Skeletal muscle satellite cell (primary cell): ENCODE measurements at regions not wholly inside any gene's neighbourhood (a gene's known extent, or its start where the extent isn't known, plus 50 kb on each side); places are given as distances from the start of the nearest gene placed in this dataset.

Experiments
- H3K27me3 ChIP-seq: 2 replicates; pipeline ENCODE4 v1.7.0; 2013; ENCODE audit warnings: low read length; ENCODE audit not compliant: control insufficient read depth, insufficient read depth
- H3K36me3 ChIP-seq: 2 replicates; pipeline ENCODE4 v1.7.0; 2013; ENCODE audit warnings: mild to moderate bottlenecking, control low read depth, low read length; ENCODE audit not compliant: insufficient read depth
- H3K4me1 ChIP-seq: 2 replicates; pipeline ENCODE4 v1.7.0; 2013; ENCODE audit warnings: low read length; ENCODE audit not compliant: control insufficient read depth, insufficient read depth
- H3K4me2 ChIP-seq: 2 replicates; pipeline ENCODE4 v1.7.0; 2013; ENCODE audit warnings: mild to moderate bottlenecking, low read length
- H3K4me3 ChIP-seq: 2 replicates; pipeline ENCODE4 v1.7.0; 2013; ENCODE audit warnings: low read length
- H3K9ac ChIP-seq: 2 replicates; pipeline ENCODE4 v1.7.0; 2013; ENCODE audit warnings: mild to moderate bottlenecking, low read depth, low read length, moderate library complexity
- H3K9me3 ChIP-seq: replicated peaks from 2 replicates; pipeline ENCODE4 v1.7.0; 2013; ENCODE audit warnings: mild to moderate bottlenecking, control low read depth, low read length

- Histone ChIP-seq H3K4me1 (no peaks in the 10 kb centered on the region), H3K27me3 (no peaks in the 10 kb centered on the region), H3K4me2 (no peak overlapping the region), H3K36me3 (no peaks in the 10 kb centered on the region), H3K4me3 (no peak overlapping the region), H3K9me3 (no peaks in the 10 kb centered on the region), H3K9ac (no peak overlapping the region)
These were observed 1141.1 kb upstream of the ACO1 start for GRCh38 chr9:31243386-31243785.

GRCh38 chr9:31248156-31248555, 1136.3 kb upstream of the ACO1 start:
- no peak overlapping the region for H3K4me3 ChIP-seq
- no peaks in the 10 kb centered on the region for H3K27me3 ChIP-seq

GRCh38 chr9:31251386-31251785, 1133.1 kb upstream of the ACO1 start:
- Histone ChIP-seq H3K4me1 (no peaks in the 10 kb centered on the region), H3K9ac (no peak overlapping the region), H3K27me3 (no peaks in the 10 kb centered on the region), H3K4me2 (no peak overlapping the region), H3K9me3 (peaks cover 4% of the 10 kb centered on the region), H3K4me3 (no peak overlapping the region), H3K36me3 (no peaks in the 10 kb centered on the region)

More at GRCh38 chr9:31248156-31248555, 1136.3 kb upstream of the ACO1 start:
- H3K4me1 ChIP-seq: no peaks in the 10 kb centered on the region
- H3K9me3 ChIP-seq: no peaks in the 10 kb centered on the region
- no peak overlapping the region for H3K9ac ChIP-seq
- H3K36me3 ChIP-seq: no peaks in the 10 kb centered on the region
- H3K4me2 ChIP-seq: no peak overlapping the region

- Histone ChIP-seq H3K4me2 (no peak overlapping the region), H3K27me3 (no peaks in the 10 kb centered on the region), H3K4me3 (no peak overlapping the region), H3K9ac (no peak overlapping the region), H3K4me1 (no peaks in the 10 kb centered on the region), H3K36me3 (no peaks in the 10 kb centered on the region), H3K9me3 (peaks cover 4% of the 10 kb centered on the region)
These were observed 1130.4 kb upstream of the ACO1 start for GRCh38 chr9:31253800-31254762.

- Histone ChIP-seq H3K36me3 (no peaks in the 10 kb centered on the region), H3K27me3 (no peaks in the 10 kb centered on the region), H3K9me3 (peaks cover 4% of the 10 kb centered on the region), H3K9ac (no peak overlapping the region), H3K4me2 (no peak overlapping the region), H3K4me3 (no peak overlapping the region), H3K4me1 (no peaks in the 10 kb centered on the region)
These were observed 1129.2 kb upstream of the ACO1 start for GRCh38 chr9:31255211-31255610.

GRCh38 chr9:31259824-31260223, 1124.6 kb upstream of the ACO1 start:
- no peaks in the 10 kb centered on the region for H3K36me3 ChIP-seq
- H3K4me3 ChIP-seq: no peak overlapping the region
- H3K27me3 ChIP-seq: no peaks in the 10 kb centered on the region
- no peak overlapping the region for H3K4me2 ChIP-seq
- no peak overlapping the region for H3K9ac ChIP-seq
- H3K4me1 ChIP-seq: no peaks in the 10 kb centered on the region
- no peaks in the 10 kb centered on the region for H3K9me3 ChIP-seq

GRCh38 chr9:31272456-31273295, 1111.8 kb upstream of the ACO1 start:
- Histone ChIP-seq H3K4me3 (no peak overlapping the region), H3K4me2 (no peak overlapping the region), H3K27me3 (no peaks in the 10 kb centered on the region), H3K4me1 (no peaks in the 10 kb centered on the region), H3K36me3 (no peaks in the 10 kb centered on the region), H3K9ac (no peak overlapping the region), H3K9me3 (no peaks in the 10 kb centered on the region)

GRCh38 chr9:31275419-31275818, 1109.0 kb upstream of the ACO1 start:
- no peak overlapping the region for H3K9ac ChIP-seq
- no peak overlapping the region for H3K4me2 ChIP-seq
- no peaks in the 10 kb centered on the region for H3K4me1 ChIP-seq
- H3K36me3 ChIP-seq: no peaks in the 10 kb centered on the region
- H3K27me3 ChIP-seq: no peaks in the 10 kb centered on the region
- no peaks in the 10 kb centered on the region for H3K9me3 ChIP-seq
- H3K4me3 ChIP-seq: no peak overlapping the region

- Histone ChIP-seq H3K4me3 (no peak overlapping the region), H3K4me2 (no peak overlapping the region), H3K9me3 (no peaks in the 10 kb centered on the region), H3K27me3 (no peaks in the 10 kb centered on the region), H3K9ac (no peak overlapping the region), H3K36me3 (no peaks in the 10 kb centered on the region), H3K4me1 (no peaks in the 10 kb centered on the region)
These were observed 1093.7 kb upstream of the ACO1 start for GRCh38 chr9:31290731-31291130.

- H3K36me3 ChIP-seq: no peaks in the 10 kb centered on the region
- H3K27me3 ChIP-seq: no peaks in the 10 kb centered on the region
- H3K9ac ChIP-seq: no peak overlapping the region
- no peaks in the 10 kb centered on the region for H3K4me1 ChIP-seq
- H3K9me3 ChIP-seq: no peaks in the 10 kb centered on the region
- no peak overlapping the region for H3K4me3 ChIP-seq
- H3K4me2 ChIP-seq: no peak overlapping the region
These were observed 1081.6 kb upstream of the ACO1 start for GRCh38 chr9:31302620-31303418.

GRCh38 chr9:31304576-31304975, 1079.9 kb upstream of the ACO1 start:
- no peak overlapping the region for H3K9ac ChIP-seq
- H3K27me3 ChIP-seq: no peaks in the 10 kb centered on the region
- H3K4me1 ChIP-seq: no peaks in the 10 kb centered on the region
- H3K36me3 ChIP-seq: no peaks in the 10 kb centered on the region
- no peak overlapping the region for H3K4me2 ChIP-seq
- H3K4me3 ChIP-seq: no peak overlapping the region
- no peaks in the 10 kb centered on the region for H3K9me3 ChIP-seq
